PC-3 (cell line): ENCODE measurements at regions not wholly inside any gene's neighbourhood (a gene's known extent, or its start where the extent isn't known, plus 50 kb on each side); places are given as distances from the start of the nearest gene placed in this dataset.
A peak's percentile ranks its signal among the peaks of the same experiment; 100 is the strongest.

Source experiments
- ATAC-seq: fragments of 200-7000 bp; cut with Tn5 transposase; 2 replicates; pipeline ENCODE4 v1.9.1; 2020; ENCODE audit warnings: mild to moderate bottlenecking, moderate library complexity
- BruUV-seq: library from RNA; stranded (reverse); fragments of 400-500 nt; replicated peaks from 2 replicates; lab custom pipeline; 2021; lab: Mats Ljungman, UMichigan
- CTCF ChIA-PET: fragments of 300-600 bp; sonication (Branson Sonifier 250); formaldehyde crosslinking; loops from one replicate; lab custom pipeline; 2022; ENCODE audit warnings: antibody characterized with exemption; lab: Charles Lee
- POLR2A ChIA-PET: fragments of 300-600 bp; sonication (Branson Sonifier 250); formaldehyde crosslinking; loops from one replicate; lab custom pipeline; 2022; ENCODE audit warnings: antibody characterized with exemption; ENCODE audit not compliant: unreplicated experiment; lab: Charles Lee
- DNase-seq: peaks from one replicate; pipeline ENCODE4 v3.0.0-alpha.2; 2015
- H2AFZ ChIP-seq: fragments of 300-600 bp; sonication (generic); 2 replicates; pipeline ENCODE4 v1.6.0; 2016; ENCODE audit warnings: antibody characterized with exemption, low read length
- H3F3A ChIP-seq: fragments of 300-600 bp; sonication (generic); one replicate; pipeline ENCODE4 v1.6.0; 2017; ENCODE audit warnings: antibody characterized with exemption, low read length, control low read depth, mild to moderate bottlenecking; ENCODE audit not compliant: unreplicated experiment
- H3K27ac ChIP-seq: fragments of 300-600 bp; sonication (generic); 2 replicates; pipeline ENCODE4 v1.5.1; 2016; ENCODE audit warnings: mild to moderate bottlenecking, low read length
- H3K27me3 ChIP-seq: fragments of 300-600 bp; sonication (generic); 2 replicates; pipeline ENCODE4 v1.6.1; 2016; ENCODE audit warnings: low read length, mixed read lengths
- H3K36me3 ChIP-seq: fragments of 300-600 bp; sonication (generic); 2 replicates; pipeline ENCODE4 v1.6.1; 2016; ENCODE audit warnings: low read depth, mixed run types, low read length, mixed read lengths
- H3K4me1 ChIP-seq: fragments of 300-600 bp; sonication (generic); 2 replicates; pipeline ENCODE4 v1.5.1; 2016; ENCODE audit warnings: low read length; ENCODE audit not compliant: insufficient read depth
- H3K4me2 ChIP-seq: fragments of 300-600 bp; sonication (generic); 2 replicates; pipeline ENCODE4 v1.6.0; 2016; ENCODE audit warnings: low read length
- H3K4me3 ChIP-seq: fragments of 300-600 bp; sonication (generic); 2 replicates; pipeline ENCODE4 v1.5.1; 2016; ENCODE audit warnings: mild to moderate bottlenecking, low read length, mixed read lengths
- H3K79me2 ChIP-seq: fragments of 300-600 bp; sonication (generic); 2 replicates; pipeline ENCODE4 v1.6.1; 2017; ENCODE audit warnings: low read length, mixed read lengths
- H3K9ac ChIP-seq: fragments of 300-600 bp; sonication (generic); 2 replicates; pipeline ENCODE4 v1.6.0; 2016; ENCODE audit warnings: mild to moderate bottlenecking, low read length
- H3K9me2 ChIP-seq: fragments of 300-600 bp; sonication (generic); replicated peaks from 2 replicates; pipeline ENCODE4 v1.6.1; 2016; ENCODE audit warnings: mixed run types, low read length, mixed read lengths
- H3K9me3 ChIP-seq: fragments of 300-600 bp; sonication (generic); 2 replicates; pipeline ENCODE4 v1.6.1; 2016; ENCODE audit warnings: low read length, mixed read lengths
- H4K20me1 ChIP-seq: fragments of 300-600 bp; sonication (generic); 2 replicates; pipeline ENCODE4 v1.6.1; 2016; ENCODE audit warnings: low read length, mixed read lengths
- CTCF ChIP-seq: fragments of 300-600 bp; sonication (generic); conservative IDR thresholded peaks from 2 replicates; pipeline ENCODE4 v1.5.1; 2017; ENCODE audit warnings: antibody characterized with exemption, low read depth, mild to moderate bottlenecking, low read length
- EZH2 ChIP-seq: fragments of 300-600 bp; sonication (generic); IDR thresholded peaks from one replicate; pipeline ENCODE4 v1.6.1; 2017; ENCODE audit warnings: antibody characterized with exemption, mild to moderate bottlenecking, low read length; ENCODE audit not compliant: unreplicated experiment
- EZH2phosphoT487 ChIP-seq: fragments of 300-600 bp; sonication (generic); IDR thresholded peaks from 2 replicates; pipeline ENCODE4 v1.6.1; 2018; ENCODE audit warnings: mild to moderate bottlenecking, antibody characterized with exemption, low read length, borderline replicate concordance
- intact Hi-C: fragments of 100-400 bp; cut with micrococcal nuclease; formaldehyde crosslinking; loops from 2 replicates; pipeline ENCODE4 v1.9.0; 2023

GRCh38 chr13:97866346-97866745, 87.1 kb upstream of the IPO5 start:
- no TSS peak for BruUV-seq
- H3K9me2 ChIP-seq: no peaks in the 10 kb centered on the region
- H3K27me3 ChIP-seq: no peaks in the 10 kb centered on the region
- intact Hi-C loops: no loop called here
- no peak overlapping the region for H3K27ac ChIP-seq
- peak overlapping the region; percentile 7; the same call in 1 of the 2 replicates for H3K4me2 ChIP-seq
- CTCF ChIA-PET: no interaction called here
- ATAC-seq (peak; percentile 67), DNase-seq (peak; percentile 57)
- no peak overlapping the region for H3K4me3 ChIP-seq
- H3K4me1 ChIP-seq: peaks cover 7% of the 10 kb centered on the region; the same call in 1 of the 2 replicates
- no peaks in the 10 kb centered on the region for H4K20me1 ChIP-seq
- no peak overlapping the region for H2AFZ ChIP-seq
- H3K9ac ChIP-seq: no peak overlapping the region
- H3K79me2 ChIP-seq: no peaks in the 10 kb centered on the region
- H3K9me3 ChIP-seq: no peaks in the 10 kb centered on the region
- no peaks in the 10 kb centered on the region for H3K36me3 ChIP-seq
- H3F3A ChIP-seq: no peaks in the 10 kb centered on the region
- POLR2A ChIA-PET: no interaction called here
- TF ChIP-seq EZH2phosphoT487 (no peak), CTCF (no peak), EZH2 (no peak)

GRCh38 chr13:97866751-97867150, 86.7 kb upstream of the IPO5 start:
- peaks cover 7% of the 10 kb centered on the region; the same call in 1 of the 2 replicates for H3K4me1 ChIP-seq
- H3K4me3 ChIP-seq: no peak overlapping the region
- no peaks in the 10 kb centered on the region for H3K9me2 ChIP-seq
- POLR2A ChIA-PET: no interaction called here
- H3K9me3 ChIP-seq: no peaks in the 10 kb centered on the region
- no peaks in the 10 kb centered on the region for H3K36me3 ChIP-seq
- H4K20me1 ChIP-seq: no peaks in the 10 kb centered on the region
- H3K27me3 ChIP-seq: no peaks in the 10 kb centered on the region
- DNase-seq (no peak), ATAC-seq (no peak)
- H3K4me2 ChIP-seq: no peak overlapping the region
- no peak overlapping the region for H2AFZ ChIP-seq
- no peak overlapping the region for H3K27ac ChIP-seq
- no peaks in the 10 kb centered on the region for H3K79me2 ChIP-seq
- H3F3A ChIP-seq: no peaks in the 10 kb centered on the region
- H3K9ac ChIP-seq: no peak overlapping the region
- no peak for TF ChIP-seq EZH2phosphoT487
- no peak for TF ChIP-seq EZH2
- TF ChIP-seq CTCF: no peak
- CTCF ChIA-PET: no interaction called here
- no TSS peak for BruUV-seq
- intact Hi-C loops: no loop called here

- Histone ChIP-seq H3F3A (no peaks in the 10 kb centered on the region), H3K27ac (no peak overlapping the region), H3K79me2 (no peaks in the 10 kb centered on the region), H2AFZ (no peak overlapping the region), H3K9ac (no peak overlapping the region), H3K4me1 (peaks cover 7% of the 10 kb centered on the region), H3K4me2 (no peak overlapping the region), H3K36me3 (no peaks in the 10 kb centered on the region), H3K27me3 (no peaks in the 10 kb centered on the region), H4K20me1 (no peaks in the 10 kb centered on the region), H3K9me2 (no peaks in the 10 kb centered on the region), H3K4me3 (no peak overlapping the region), H3K9me3 (no peaks in the 10 kb centered on the region)
- intact Hi-C loops: no loop called here
- ChIA-PET CTCF (no interaction called here), POLR2A (no interaction called here)
- DNase-seq (no peak), ATAC-seq (no peak)
- no TSS peak for BruUV-seq
- TF ChIP-seq EZH2 (no peak), CTCF (no peak), EZH2phosphoT487 (no peak)
Observed at GRCh38 chr13:97873398-97873797, 80.1 kb upstream of the IPO5 start.
